ENCODE measurements at regions not wholly inside any gene's neighbourhood (a gene's known extent, or its start where the extent isn't known, plus 50 kb on each side); places are given as distances from the start of the nearest gene placed in this dataset.
"Not testable (repeated sequence)": the region's sequence is repeated elsewhere in the genome, so short reads cannot be mapped to it uniquely, and the experiment has no call there.

- H2AFZ ChIP-seq (ENCODE audit: low read depth); H3K36me3 ChIP-seq (replicated peaks in 1 of 2; ENCODE audit: control insufficient read depth in 1 of 2, insufficient read depth in 2 of 2, low read length in 1 of 2); CTCF ChIA-PET; H3K27ac ChIP-seq (ENCODE audit: low read depth in 2 of 2, low read length in 1 of 2); H4K20me1 ChIP-seq (ENCODE audit: insufficient read depth); H3K9ac ChIP-seq; H3K4me1 ChIP-seq (ENCODE audit: control insufficient read depth in 1 of 2, insufficient read depth in 2 of 2, low read depth in 1 of 2, low read length in 1 of 2); DNase-seq; H3K79me2 ChIP-seq (ENCODE audit: insufficient read depth); H3K4me2 ChIP-seq; H3K9me3 ChIP-seq; H3K9me2 ChIP-seq; H3F3A ChIP-seq (replicated peaks; ENCODE audit: insufficient read depth); H3K4me3 ChIP-seq (ENCODE audit: low read depth in 2 of 2, low read length in 1 of 2); H3K27me3 ChIP-seq (ENCODE audit: insufficient read depth); POLR2A ChIA-PET: not testable (repeated sequence)
- WGBS (ENCODE audit: low lambda C conversion rate), result 10% methylated on average over 2 of the region's 5 CpGs
Observed at GRCh38 chr1:149658175-149658574, 74.5 kb downstream of the PPIAL4C start.

DNA sequence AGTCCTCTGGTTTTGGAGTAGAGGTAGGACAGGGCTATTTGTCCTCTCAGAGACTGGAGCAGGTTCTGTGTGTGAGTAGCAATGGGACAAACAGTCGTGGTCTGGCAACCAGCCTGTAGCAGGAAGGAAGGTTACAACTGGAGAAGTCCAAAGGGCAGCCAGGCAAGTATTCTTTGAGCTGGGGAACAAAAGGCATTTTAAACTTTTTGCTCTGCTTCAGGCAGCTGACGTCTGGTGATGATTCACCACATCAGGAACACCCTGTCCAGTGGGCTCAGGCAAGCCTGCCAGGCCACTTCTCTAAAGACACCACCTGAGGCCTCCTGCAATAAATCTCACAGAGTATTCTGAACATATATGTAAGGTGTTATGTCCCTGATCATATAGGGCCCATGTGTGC, 81.0 kb downstream of the PPIAL4C start:
- H3K9ac ChIP-seq; H3K27ac ChIP-seq (ENCODE audit: low read depth in 2 of 2, low read length in 1 of 2); H3K36me3 ChIP-seq (replicated peaks in 1 of 2; ENCODE audit: control insufficient read depth in 1 of 2, insufficient read depth in 2 of 2, low read length in 1 of 2); H3K4me1 ChIP-seq (ENCODE audit: control insufficient read depth in 1 of 2, insufficient read depth in 2 of 2, low read depth in 1 of 2, low read length in 1 of 2); H3K4me3 ChIP-seq (ENCODE audit: low read depth in 2 of 2, low read length in 1 of 2); H3F3A ChIP-seq (replicated peaks; ENCODE audit: insufficient read depth); H3K79me2 ChIP-seq (ENCODE audit: insufficient read depth); H3K9me2 ChIP-seq; H2AFZ ChIP-seq (ENCODE audit: low read depth); CTCF ChIA-PET; H4K20me1 ChIP-seq (ENCODE audit: insufficient read depth); H3K27me3 ChIP-seq (ENCODE audit: insufficient read depth); DNase-seq; POLR2A ChIA-PET; H3K9me3 ChIP-seq; H3K4me2 ChIP-seq: not testable (repeated sequence)
- 0% methylated on average over 1 of the region's 2 CpGs for WGBS (ENCODE audit: low lambda C conversion rate)

- H3K27me3 ChIP-seq (ENCODE audit: insufficient read depth); H3K4me3 ChIP-seq (ENCODE audit: low read depth in 2 of 2, low read length in 1 of 2); H3K36me3 ChIP-seq (replicated peaks in 1 of 2; ENCODE audit: control insufficient read depth in 1 of 2, insufficient read depth in 2 of 2, low read length in 1 of 2); H3K4me1 ChIP-seq (ENCODE audit: control insufficient read depth in 1 of 2, insufficient read depth in 2 of 2, low read depth in 1 of 2, low read length in 1 of 2); H2AFZ ChIP-seq (ENCODE audit: low read depth); H4K20me1 ChIP-seq (ENCODE audit: insufficient read depth); H3K9ac ChIP-seq; H3K9me2 ChIP-seq; DNase-seq; H3K4me2 ChIP-seq; POLR2A ChIA-PET; H3K27ac ChIP-seq (ENCODE audit: low read depth in 2 of 2, low read length in 1 of 2); H3K9me3 ChIP-seq; CTCF ChIA-PET; H3F3A ChIP-seq (replicated peaks; ENCODE audit: insufficient read depth); H3K79me2 ChIP-seq (ENCODE audit: insufficient read depth): not testable (repeated sequence)
Observed at GRCh38 chr1:149665033-149665432, 81.4 kb downstream of the PPIAL4C start.

DNA sequence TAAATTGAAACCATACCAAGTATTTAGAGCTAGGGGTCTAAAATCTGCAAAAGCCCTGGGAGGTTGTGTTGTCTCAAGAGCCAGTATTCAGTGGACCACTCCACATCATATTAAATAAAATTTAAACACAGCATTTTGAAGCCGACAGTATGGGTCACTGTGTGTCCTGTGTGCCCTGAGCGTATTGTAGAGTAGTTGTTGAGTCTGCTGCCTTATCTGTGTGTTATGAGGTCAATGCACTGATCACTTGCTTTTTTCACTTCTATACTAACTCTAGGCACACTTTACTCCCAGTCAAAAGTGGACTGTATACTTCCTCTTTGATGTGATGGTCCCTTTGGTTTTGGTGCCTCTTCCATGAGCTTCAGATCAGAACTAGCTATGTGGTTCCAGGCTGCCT, 81.9 kb downstream of the PPIAL4C start:
- H3K27ac ChIP-seq (ENCODE audit: low read depth in 2 of 2, low read length in 1 of 2); DNase-seq; H3K36me3 ChIP-seq (replicated peaks in 1 of 2; ENCODE audit: control insufficient read depth in 1 of 2, insufficient read depth in 2 of 2, low read length in 1 of 2); H3K9ac ChIP-seq; POLR2A ChIA-PET; H3K4me3 ChIP-seq (ENCODE audit: low read depth in 2 of 2, low read length in 1 of 2); H2AFZ ChIP-seq (ENCODE audit: low read depth); H3K4me2 ChIP-seq; H3F3A ChIP-seq (replicated peaks; ENCODE audit: insufficient read depth); H3K79me2 ChIP-seq (ENCODE audit: insufficient read depth); H3K4me1 ChIP-seq (ENCODE audit: control insufficient read depth in 1 of 2, insufficient read depth in 2 of 2, low read depth in 1 of 2, low read length in 1 of 2); H3K9me3 ChIP-seq; H3K27me3 ChIP-seq (ENCODE audit: insufficient read depth); H4K20me1 ChIP-seq (ENCODE audit: insufficient read depth); CTCF ChIA-PET; H3K9me2 ChIP-seq: not testable (repeated sequence)
- WGBS (ENCODE audit: low lambda C conversion rate), result 36% methylated on average over 2 of the region's 2 CpGs

DNA sequence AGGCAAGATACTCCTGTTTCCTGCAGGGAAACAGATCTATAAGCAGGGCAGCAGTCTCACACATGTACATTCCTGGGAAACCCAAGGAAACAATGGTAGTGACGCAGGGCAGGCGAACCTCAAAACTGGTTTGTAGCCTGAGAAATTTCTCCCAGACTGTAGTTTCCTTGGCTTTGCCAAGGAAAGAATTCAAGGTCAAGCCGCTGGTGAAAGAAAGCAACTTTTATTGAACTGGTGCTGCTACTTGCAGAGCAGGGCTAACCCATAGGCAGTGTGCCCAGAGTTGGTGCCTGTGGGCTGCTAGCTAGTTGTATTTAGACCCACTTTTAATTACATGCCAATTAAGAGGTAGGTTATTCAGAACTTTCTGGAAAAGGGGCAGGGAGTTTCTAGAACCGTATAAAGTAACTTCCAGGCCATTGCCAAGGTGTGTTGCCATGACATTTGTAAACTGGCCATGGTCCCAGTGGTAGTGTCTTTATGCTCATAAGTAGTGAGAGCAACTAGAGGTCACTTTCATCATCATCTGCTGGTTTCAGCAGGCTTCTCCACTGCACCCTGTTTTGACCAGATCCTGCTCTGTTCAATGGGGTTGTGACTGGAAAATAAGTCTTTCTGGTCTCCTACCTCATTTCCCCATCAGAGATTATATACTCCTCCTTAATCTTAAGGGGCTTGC, 89.7 kb downstream of the PPIAL4C start:
- CTCF ChIA-PET; H4K20me1 ChIP-seq (ENCODE audit: insufficient read depth); H3K4me1 ChIP-seq (ENCODE audit: control insufficient read depth in 1 of 2, insufficient read depth in 2 of 2, low read depth in 1 of 2, low read length in 1 of 2); H3K9ac ChIP-seq; H3K27ac ChIP-seq (ENCODE audit: low read depth in 2 of 2, low read length in 1 of 2); H3K79me2 ChIP-seq (ENCODE audit: insufficient read depth); H3K4me2 ChIP-seq; H3K9me3 ChIP-seq; DNase-seq; H2AFZ ChIP-seq (ENCODE audit: low read depth); POLR2A ChIA-PET; H3K36me3 ChIP-seq (replicated peaks in 1 of 2; ENCODE audit: control insufficient read depth in 1 of 2, insufficient read depth in 2 of 2, low read length in 1 of 2); H3K4me3 ChIP-seq (ENCODE audit: low read depth in 2 of 2, low read length in 1 of 2); H3K9me2 ChIP-seq; H3F3A ChIP-seq (replicated peaks; ENCODE audit: insufficient read depth); H3K27me3 ChIP-seq (ENCODE audit: insufficient read depth): not testable (repeated sequence)
- 44% methylated on average over 4 of the region's 4 CpGs for WGBS (ENCODE audit: low lambda C conversion rate)

DNA sequence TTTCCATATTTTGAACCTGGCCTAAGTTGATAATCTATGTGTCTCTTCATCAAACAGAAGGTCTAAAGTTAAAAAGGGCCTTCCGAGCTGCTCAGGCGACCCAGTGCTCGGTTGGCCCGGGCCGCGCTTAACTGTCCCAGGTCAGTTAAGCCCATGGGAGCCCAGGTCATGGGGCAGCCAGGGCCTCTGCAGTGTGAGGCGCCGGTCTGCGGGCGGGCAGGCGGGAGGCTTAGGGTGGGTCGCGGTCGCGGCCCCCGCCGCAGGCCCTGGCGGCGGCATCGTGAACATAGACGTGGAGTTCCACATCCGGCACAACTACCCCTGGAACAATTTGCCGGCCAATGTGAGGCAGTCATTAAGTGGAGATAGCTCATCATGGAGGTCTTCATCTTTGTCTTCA, 91.3 kb downstream of the PPIAL4C start:
- 89% methylated on average over 6 of the region's 23 CpGs for WGBS (ENCODE audit: low lambda C conversion rate)
- H4K20me1 ChIP-seq (ENCODE audit: insufficient read depth); H3K4me3 ChIP-seq (ENCODE audit: low read depth in 2 of 2, low read length in 1 of 2); H3K4me2 ChIP-seq; H3K9me2 ChIP-seq; H3K36me3 ChIP-seq (replicated peaks in 1 of 2; ENCODE audit: control insufficient read depth in 1 of 2, insufficient read depth in 2 of 2, low read length in 1 of 2); POLR2A ChIA-PET; H3K9me3 ChIP-seq; H3K27me3 ChIP-seq (ENCODE audit: insufficient read depth); H3F3A ChIP-seq (replicated peaks; ENCODE audit: insufficient read depth); H3K4me1 ChIP-seq (ENCODE audit: control insufficient read depth in 1 of 2, insufficient read depth in 2 of 2, low read depth in 1 of 2, low read length in 1 of 2); CTCF ChIA-PET; H2AFZ ChIP-seq (ENCODE audit: low read depth); DNase-seq; H3K27ac ChIP-seq (ENCODE audit: low read depth in 2 of 2, low read length in 1 of 2); H3K9ac ChIP-seq; H3K79me2 ChIP-seq (ENCODE audit: insufficient read depth): not testable (repeated sequence)

GRCh38 chr1:149677359-149677758, 93.7 kb downstream of the PPIAL4C start:
- H3K9ac ChIP-seq; H4K20me1 ChIP-seq (ENCODE audit: insufficient read depth); H3K4me1 ChIP-seq (ENCODE audit: control insufficient read depth in 1 of 2, insufficient read depth in 2 of 2, low read depth in 1 of 2, low read length in 1 of 2); H3K9me3 ChIP-seq; H3F3A ChIP-seq (replicated peaks; ENCODE audit: insufficient read depth); H3K79me2 ChIP-seq (ENCODE audit: insufficient read depth); H3K27me3 ChIP-seq (ENCODE audit: insufficient read depth); H3K36me3 ChIP-seq (replicated peaks in 1 of 2; ENCODE audit: control insufficient read depth in 1 of 2, insufficient read depth in 2 of 2, low read length in 1 of 2); H3K4me3 ChIP-seq (ENCODE audit: low read depth in 2 of 2, low read length in 1 of 2); DNase-seq; H2AFZ ChIP-seq (ENCODE audit: low read depth); H3K4me2 ChIP-seq; CTCF ChIA-PET; H3K9me2 ChIP-seq; H3K27ac ChIP-seq (ENCODE audit: low read depth in 2 of 2, low read length in 1 of 2); POLR2A ChIA-PET: not testable (repeated sequence)
- 39% methylated on average over 5 of the region's 5 CpGs for WGBS (ENCODE audit: low lambda C conversion rate)

Data from SK-N-SH (cell line).